HG02763 (cell line): ENCODE measurements at regions not wholly inside any gene's neighbourhood (a gene's known extent, or its start where the extent isn't known, plus 50 kb on each side); places are given as distances from the start of the nearest gene placed in this dataset.
"Not testable (repeated sequence)": the region's sequence is repeated elsewhere in the genome, so short reads cannot be mapped to it uniquely, and the experiment has no call there.

Source experiments
- ATAC-seq: cut with Tn5 transposase; IDR thresholded peaks from one replicate; pipeline ENCODE4 v1.9.1; 2021; ENCODE audit warnings: mild to moderate bottlenecking, moderate library complexity; ENCODE audit not compliant: unreplicated experiment

DNA sequence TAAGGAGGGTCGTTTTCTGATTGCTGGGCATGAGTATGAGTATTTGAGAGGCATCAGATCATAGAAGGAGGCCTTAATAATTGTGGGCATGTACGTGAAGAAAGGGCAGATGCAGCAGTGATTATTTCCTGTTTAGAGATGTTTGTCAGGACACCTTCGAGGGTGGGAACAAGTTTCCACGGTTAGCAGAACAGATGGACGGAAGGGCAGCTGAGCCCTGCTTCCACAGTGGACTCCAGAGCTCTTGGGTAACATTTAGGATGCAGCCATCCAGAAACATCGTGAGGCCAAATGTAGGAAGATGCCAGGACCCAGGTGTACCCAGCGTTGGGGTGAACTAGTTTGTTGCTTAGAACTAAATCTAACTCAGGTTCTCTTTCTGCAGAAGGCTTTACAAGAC lies 231.3 kb upstream of the FAT1 start:
- no peak for ATAC-seq

GRCh38 chr4:186957952-186958555 lies 234.4 kb upstream of the FAT1 start:
- ATAC-seq: no peak

DNA sequence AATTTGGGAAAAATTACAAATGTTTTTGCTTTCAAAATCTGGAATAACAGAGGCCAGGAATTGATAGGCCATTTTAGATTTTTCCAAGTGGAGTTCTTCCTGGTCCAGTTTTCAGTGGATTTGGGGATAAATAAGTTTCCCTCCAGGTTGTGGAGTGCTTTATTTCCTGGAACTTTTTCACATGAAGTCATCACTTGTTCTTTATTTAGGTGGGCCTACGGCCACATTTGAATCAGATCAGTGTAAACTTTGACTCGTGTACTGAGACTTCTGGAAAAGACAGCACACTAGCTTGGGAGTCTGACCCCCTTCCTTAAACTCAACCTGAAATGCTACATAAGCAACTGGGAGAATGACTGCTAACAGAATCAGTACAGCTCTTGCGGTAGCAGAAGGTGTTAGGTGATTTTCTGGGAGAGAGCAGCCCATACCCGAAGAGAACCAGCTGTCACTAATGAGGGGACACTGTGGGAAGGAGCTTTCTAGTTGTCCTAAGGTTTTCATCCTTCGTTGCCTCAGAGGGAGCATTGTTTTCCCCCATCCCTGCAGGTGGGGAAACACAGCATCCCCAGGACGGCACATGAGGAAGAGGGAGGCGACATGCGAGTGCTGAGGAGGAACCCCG lies 235.2 kb upstream of the FAT1 start:
- ATAC-seq: no peak

GRCh38 chr4:186979961-186980745 lies 256.5 kb upstream of the FAT1 start:
- ATAC-seq: no peak

- no peak for ATAC-seq
Measured at GRCh38 chr4:186981161-186981560, 257.5 kb upstream of the FAT1 start.

GRCh38 chr4:186982160-186982559 lies 258.5 kb upstream of the FAT1 start:
- no peak for ATAC-seq

- ATAC-seq: no peak
Measured at GRCh38 chr4:186984105-186984644, 260.5 kb upstream of the FAT1 start.

GRCh38 chr4:186999686-187000085 lies 276.0 kb upstream of the FAT1 start:
- ATAC-seq: no peak

- ATAC-seq: no peak
Measured at GRCh38 chr4:187000281-187000680, 276.6 kb upstream of the FAT1 start.

GRCh38 chr4:187002133-187002532 lies 278.5 kb upstream of the FAT1 start:
- not testable (repeated sequence) for ATAC-seq

- ATAC-seq: no peak
Measured at GRCh38 chr4:187004628-187005027, 281.0 kb upstream of the FAT1 start.

DNA sequence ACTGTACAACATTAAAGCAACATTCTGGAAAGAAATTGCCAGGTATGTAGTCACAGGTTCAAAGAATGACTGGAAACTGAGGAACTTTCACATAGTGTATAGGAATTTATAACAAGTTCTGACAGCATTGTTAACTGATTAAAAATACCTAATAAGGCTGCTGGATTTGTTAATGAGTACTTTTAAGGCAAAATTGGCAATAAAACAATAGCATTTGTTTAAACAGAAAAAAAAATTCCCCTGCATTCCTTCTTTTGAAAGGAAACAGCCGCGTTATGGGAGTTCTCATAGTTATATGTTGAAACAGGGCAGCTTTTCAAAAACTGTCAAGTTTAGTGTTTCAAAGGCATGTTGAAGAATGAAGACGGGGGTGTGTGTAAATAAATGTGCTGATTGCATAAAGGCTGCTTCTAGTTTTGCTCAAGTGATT lies 282.5 kb upstream of the FAT1 start:
- no peak for ATAC-seq

GRCh38 chr4:187010052-187010451 lies 286.4 kb upstream of the FAT1 start:
- no peak for ATAC-seq

- no peak for ATAC-seq
Measured at GRCh38 chr4:187016101-187016500, 292.4 kb upstream of the FAT1 start.

GRCh38 chr4:187017147-187017546 lies 293.5 kb upstream of the FAT1 start:
- ATAC-seq: no peak

DNA sequence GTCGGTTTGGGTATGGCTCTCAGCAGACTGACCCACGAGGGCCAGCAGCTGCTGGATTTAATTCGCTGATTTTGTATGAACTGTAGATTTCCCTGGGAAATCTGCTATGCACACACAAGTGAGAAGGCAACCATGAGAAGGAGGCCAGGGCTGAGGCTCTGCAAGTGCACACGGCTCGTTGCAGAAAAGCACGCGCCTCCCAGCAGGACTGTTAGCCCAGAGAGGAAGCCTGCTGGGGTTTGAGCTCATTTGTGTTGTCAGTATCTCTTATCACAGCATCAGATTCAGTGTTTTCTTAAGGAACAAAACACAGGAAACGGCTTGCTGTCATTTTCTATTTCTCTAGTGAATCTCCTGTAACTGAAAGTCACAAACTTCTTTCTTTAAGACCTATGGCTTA lies 296.2 kb upstream of the FAT1 start:
- no peak for ATAC-seq

GRCh38 chr4:187020676-187021075 lies 297.0 kb upstream of the FAT1 start:
- ATAC-seq: no peak

- no peak for ATAC-seq
Measured at GRCh38 chr4:187021436-187022205, 298.0 kb upstream of the FAT1 start.

DNA sequence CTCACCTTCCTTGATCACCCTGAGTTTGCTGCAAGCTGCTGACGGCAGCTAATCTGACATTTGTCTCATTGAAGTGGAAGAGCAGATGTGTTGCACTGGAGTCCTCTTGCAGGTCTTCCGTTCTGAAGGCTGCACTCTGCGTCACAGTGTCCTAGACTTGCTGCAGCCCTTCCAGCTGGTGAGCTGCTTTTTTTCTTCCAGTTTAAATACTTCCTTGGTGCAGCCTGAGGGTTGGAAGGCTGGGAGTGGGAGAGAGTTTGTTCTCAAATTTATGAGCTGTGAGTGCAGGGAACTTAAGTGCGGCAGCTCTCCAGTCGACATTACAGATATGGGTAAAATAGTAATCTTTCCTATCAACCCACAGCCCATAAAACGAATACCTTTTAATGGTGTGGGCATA lies 303.6 kb upstream of the FAT1 start:
- no peak for ATAC-seq

- ATAC-seq: no peak
Measured at GRCh38 chr4:187042251-187042650, 318.6 kb upstream of the FAT1 start.

GRCh38 chr4:187046471-187046870 lies 322.8 kb upstream of the FAT1 start:
- ATAC-seq: no peak
